B cell (primary cell): ENCODE measurements at regions not wholly inside any gene's neighbourhood (a gene's known extent, or its start where the extent isn't known, plus 50 kb on each side); places are given as distances from the start of the nearest gene placed in this dataset.

Source experiments
- ATAC-seq: fragments of 200-7000 bp; cut with Tn5 transposase; one replicate; pipeline ENCODE4 v1.10.0; 2021; ENCODE audit warnings: low read depth, mild to moderate bottlenecking, moderate number of reproducible peaks, moderate library complexity
- CTCF ChIA-PET: fragments of 350-600 bp; sonication (Branson Sonifier 250); formaldehyde crosslinking; loops from one replicate; lab custom pipeline; 2021; ENCODE audit warnings: antibody characterized with exemption, inconsistent platforms; lab: Charles Lee
- POLR2A ChIA-PET: fragments of 350-600 bp; sonication (Branson Sonifier 250); formaldehyde crosslinking; loops from one replicate; lab custom pipeline; 2021; ENCODE audit warnings: antibody characterized with exemption; lab: Charles Lee
- DNase-seq: peaks from one replicate; pipeline ENCODE4 v3.0.0; 2013
- H2AFZ ChIP-seq: 2 replicates; pipeline ENCODE4 v1.6.1; 2012; ENCODE audit warnings: mild to moderate bottlenecking, low read depth, low read length; ENCODE audit not compliant: insufficient read depth, poor library complexity, severe bottlenecking
- H3K27ac ChIP-seq, 2 donors: 1 replicate in 1 of 2; 2 replicates in 1 of 2; pipeline ENCODE4 v1.5.1; 2012 to 2013; ENCODE audit warnings: low read length in 2 of 2, mild to moderate bottlenecking in 2 of 2, moderate library complexity in 1 of 2
- H3K27me3 ChIP-seq, 4 experiments: fragments of 200-600 bp in 1 of 4; sonication (generic) in 1 of 4; replicated peaks in 1 of 4; 1 replicate in 2 of 4; 2 replicates in 2 of 4; pipeline versions ENCODE4 v1.6.1 to v1.7.0; 2013 to 2016; ENCODE audit warnings: low read length in 3 of 4, mild to moderate bottlenecking in 2 of 4, mixed read lengths in 1 of 4, moderate library complexity in 1 of 4; ENCODE audit not compliant: insufficient read depth in 4 of 4, control insufficient read depth in 3 of 4; ENCODE audit errors: control extremely low read depth in 1 of 4
- H3K36me3 ChIP-seq, 2 experiments: replicated peaks in 1 of 2; 1 replicate in 1 of 2; 2 replicates in 1 of 2; pipeline versions ENCODE4 v1.6.1 to v1.7.1; 2013; ENCODE audit warnings: low read length in 1 of 2; ENCODE audit not compliant: insufficient read depth in 2 of 2, control insufficient read depth in 1 of 2; ENCODE audit errors: control extremely low read depth in 1 of 2, extremely low read depth in 1 of 2
- H3K4me1 ChIP-seq, 2 donors: fragments of 200-600 bp in 1 of 2; sonication (generic) in 1 of 2; 1 replicate in 1 of 2; 2 replicates in 1 of 2; pipeline versions ENCODE4 v1.5.1 to v1.6.1; 2013 to 2017; ENCODE audit warnings: low read length in 2 of 2; ENCODE audit not compliant: control insufficient read depth in 2 of 2, insufficient read depth in 2 of 2
- H3K4me2 ChIP-seq: replicated peaks from 2 replicates; pipeline ENCODE3; 2012; ENCODE audit warnings: mild to moderate bottlenecking, low read depth, low read length; ENCODE audit not compliant: poor library complexity, severe bottlenecking
- H3K4me3 ChIP-seq, 5 experiments: fragments of 200-600 bp in 1 of 5; sonication (generic) in 1 of 5; 1 replicate in 3 of 5; 2 replicates in 2 of 5; pipeline versions ENCODE4 v1.5.1 to v1.7.0; 2011 to 2016; ENCODE audit warnings: low read length in 4 of 5, mild to moderate bottlenecking in 4 of 5, low read depth in 2 of 5, control low read depth in 1 of 5, moderate library complexity in 1 of 5; ENCODE audit not compliant: insufficient read depth in 1 of 5; ENCODE audit errors: control extremely low read depth in 1 of 5, extremely low read depth in 1 of 5
- H3K79me2 ChIP-seq: fragments of 200-600 bp; sonication (generic); one replicate; pipeline ENCODE4 v1.6.0; 2016; ENCODE audit warnings: low read length; ENCODE audit not compliant: control insufficient read depth, insufficient read depth
- H3K9ac ChIP-seq: fragments of 200-600 bp; sonication (generic); 2 replicates; pipeline ENCODE4 v1.6.1; 2017; ENCODE audit warnings: mild to moderate bottlenecking, low read length, moderate library complexity
- H3K9me3 ChIP-seq, 3 donors: one replicate each; pipeline versions ENCODE4 v1.6.1 to v1.7.1; 2013; ENCODE audit warnings: low read length in 2 of 3; ENCODE audit not compliant: control insufficient read depth in 2 of 3, insufficient read depth in 1 of 3; ENCODE audit errors: control extremely low read depth in 1 of 3
- H4K20me1 ChIP-seq: 2 replicates; pipeline ENCODE4 v1.6.0; 2012; ENCODE audit warnings: mild to moderate bottlenecking, low read length; ENCODE audit not compliant: insufficient read depth, control insufficient read depth, poor library complexity, severe bottlenecking
- H3K27ac Mint-ChIP-seq: one replicate; pipeline ENCODE4 v1.8.0; 2021; ENCODE audit warnings: mixed read lengths
- H3K27me3 Mint-ChIP-seq: one replicate; pipeline ENCODE4 v1.8.0; 2021; ENCODE audit warnings: mixed read lengths
- H3K4me1 Mint-ChIP-seq: one replicate; pipeline ENCODE4 v1.8.0; 2021; ENCODE audit warnings: mixed read lengths
- H3K4me3 Mint-ChIP-seq: one replicate; pipeline ENCODE4 v1.8.0; 2021; ENCODE audit warnings: mixed read lengths
- H3K9me3 Mint-ChIP-seq: one replicate; pipeline ENCODE4 v1.8.0; 2022; ENCODE audit warnings: mixed read lengths; ENCODE audit not compliant: insufficient read depth
- EZH2 ChIP-seq: IDR thresholded peaks from 2 replicates; pipeline ENCODE4 v1.6.1; 2012; ENCODE audit warnings: borderline replicate concordance, low read depth, mild to moderate bottlenecking, moderate library complexity, low read length; ENCODE audit not compliant: insufficient read depth, poor library complexity, severe bottlenecking
- WGBS: methylation state at CpG from one replicate; pipeline ENCODE4 v1.1.5; 2013; ENCODE audit warnings: missing lambda C conversion rate; ENCODE audit not compliant: insufficient coverage; 5-methylcytosine and 5-hydroxymethylcytosine counted together
- intact Hi-C: fragments of 100-400 bp; cut with micrococcal nuclease; formaldehyde crosslinking; loops from one replicate; pipeline ENCODE4 v1.10.0; 2022
- TF ChIP-seq, protein P1 (sequence below): fragments of 200-600 bp; IDR thresholded peaks from one replicate; pipeline ENCODE4 v1.8.0; 2022; ENCODE audit warnings: antibody characterized with exemption, mild to moderate bottlenecking

DNA sequence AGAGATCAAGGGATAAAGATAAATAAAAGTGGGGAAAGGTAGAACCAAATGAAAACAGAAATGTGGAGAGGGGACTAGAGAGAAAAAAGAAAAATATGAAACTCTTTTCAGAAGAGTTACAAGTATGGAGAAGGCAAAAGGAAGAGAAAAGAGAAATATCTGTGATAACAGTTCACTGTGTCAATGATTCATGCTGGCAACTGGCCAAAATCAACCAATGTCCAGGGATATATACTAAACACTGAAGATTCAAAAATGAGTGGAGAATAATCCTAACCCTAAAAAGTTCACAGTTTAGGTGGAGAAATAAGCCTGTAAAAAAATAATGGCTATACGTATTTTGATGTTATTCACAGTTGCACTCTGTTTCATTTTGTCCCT, 372.3 kb upstream of the KITLG start:
- H3K9me3 Mint-ChIP-seq = no peaks in the 10 kb centered on the region
- no peaks in the 10 kb centered on the region for H4K20me1 ChIP-seq
- 100% methylated on average over 1 of the region's 1 CpG for WGBS
- H3K27ac Mint-ChIP-seq = no peak overlapping the region
- H3K27ac ChIP-seq = no peak overlapping the region
- CTCF ChIA-PET = interaction anchor here (1.0 kb wide), 1 partner anchor 8 kb away, joined by 3 read pairs; no protein-coding TSS in a partner anchor
- no peaks in the 10 kb centered on the region for H3K36me3 ChIP-seq
- H3K27me3 Mint-ChIP-seq = peaks cover 5% of the 10 kb centered on the region
- H3K9me3 ChIP-seq = no peaks in the 10 kb centered on the region
- no peak for ATAC-seq
- H3K4me3 ChIP-seq = no peak overlapping the region
- H3K4me1 ChIP-seq = no peaks in the 10 kb centered on the region
- H3K4me2 ChIP-seq = no peak overlapping the region
- H3K9ac ChIP-seq = no peak overlapping the region
- no peaks in the 10 kb centered on the region for H3K27me3 ChIP-seq
- no peaks in the 10 kb centered on the region for H3K4me1 Mint-ChIP-seq
- no peak overlapping the region for H3K4me3 Mint-ChIP-seq
- intact Hi-C loops = no loop called here
- POLR2A ChIA-PET = no interaction called here
- H3K79me2 ChIP-seq = no peaks in the 10 kb centered on the region
- no peak for TF ChIP-seq EZH2
- TF ChIP-seq, protein P1, sequence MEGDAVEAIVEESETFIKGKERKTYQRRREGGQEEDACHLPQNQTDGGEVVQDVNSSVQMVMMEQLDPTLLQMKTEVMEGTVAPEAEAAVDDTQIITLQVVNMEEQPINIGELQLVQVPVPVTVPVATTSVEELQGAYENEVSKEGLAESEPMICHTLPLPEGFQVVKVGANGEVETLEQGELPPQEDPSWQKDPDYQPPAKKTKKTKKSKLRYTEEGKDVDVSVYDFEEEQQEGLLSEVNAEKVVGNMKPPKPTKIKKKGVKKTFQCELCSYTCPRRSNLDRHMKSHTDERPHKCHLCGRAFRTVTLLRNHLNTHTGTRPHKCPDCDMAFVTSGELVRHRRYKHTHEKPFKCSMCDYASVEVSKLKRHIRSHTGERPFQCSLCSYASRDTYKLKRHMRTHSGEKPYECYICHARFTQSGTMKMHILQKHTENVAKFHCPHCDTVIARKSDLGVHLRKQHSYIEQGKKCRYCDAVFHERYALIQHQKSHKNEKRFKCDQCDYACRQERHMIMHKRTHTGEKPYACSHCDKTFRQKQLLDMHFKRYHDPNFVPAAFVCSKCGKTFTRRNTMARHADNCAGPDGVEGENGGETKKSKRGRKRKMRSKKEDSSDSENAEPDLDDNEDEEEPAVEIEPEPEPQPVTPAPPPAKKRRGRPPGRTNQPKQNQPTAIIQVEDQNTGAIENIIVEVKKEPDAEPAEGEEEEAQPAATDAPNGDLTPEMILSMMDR = no peak
- H2AFZ ChIP-seq = no peak overlapping the region
- DNase-seq = no peak

DNA sequence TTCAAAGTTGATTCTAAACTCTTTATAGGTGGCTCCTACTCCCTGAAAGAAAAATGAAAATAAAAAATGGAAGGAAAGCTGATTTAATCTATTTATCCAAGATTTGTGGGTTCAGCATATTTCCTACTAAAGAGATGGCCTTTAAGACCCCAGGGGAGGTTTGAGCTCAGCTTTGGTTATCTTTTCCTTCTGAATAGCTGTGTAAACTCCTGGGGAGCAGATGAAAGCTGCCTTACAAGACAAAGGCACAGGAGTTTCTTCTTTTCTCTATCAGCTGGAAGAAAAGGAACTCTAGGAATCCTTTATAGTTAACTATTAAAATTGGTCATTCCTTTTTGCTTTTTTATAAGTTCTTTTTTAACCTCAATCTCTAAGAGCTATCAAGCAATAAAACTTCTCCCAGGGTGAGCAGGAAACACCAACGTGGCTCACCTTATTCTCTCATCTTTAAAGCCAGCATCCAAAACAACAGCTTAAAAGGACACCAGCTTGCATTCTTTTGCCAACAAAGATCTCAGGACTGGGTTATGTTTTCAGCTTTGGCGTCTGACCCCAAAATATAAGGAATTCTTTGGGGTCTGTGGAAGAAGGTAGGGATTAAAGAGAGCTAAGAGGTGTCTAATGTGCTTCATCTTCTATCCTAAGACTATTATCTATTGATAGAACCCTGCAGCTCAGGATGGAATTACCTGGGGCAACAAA, 371.7 kb upstream of the KITLG start:
- Histone ChIP-seq H3K27ac (no peak overlapping the region), H3K9me3 (no peaks in the 10 kb centered on the region), H4K20me1 (no peaks in the 10 kb centered on the region), H3K27me3 (no peaks in the 10 kb centered on the region), H3K4me2 (no peak overlapping the region), H3K79me2 (no peaks in the 10 kb centered on the region), H3K4me1 (no peaks in the 10 kb centered on the region), H3K4me3 (no peak overlapping the region), H3K36me3 (no peaks in the 10 kb centered on the region), H3K9ac (no peak overlapping the region), H2AFZ (no peak overlapping the region)
- intact Hi-C loops = no loop called here
- H3K4me1 Mint-ChIP-seq = no peaks in the 10 kb centered on the region
- ChIA-PET POLR2A (no interaction called here), CTCF (interaction anchor here (1.0 kb wide), 1 partner anchor 9 kb away, joined by 3 read pairs; no protein-coding TSS in a partner anchor)
- no peak overlapping the region for H3K27ac Mint-ChIP-seq
- TF ChIP-seq, protein P1 = no peak
- no peak for TF ChIP-seq EZH2
- no peak overlapping the region for H3K4me3 Mint-ChIP-seq
- ATAC-seq = no peak
- H3K27me3 Mint-ChIP-seq = peaks cover 5% of the 10 kb centered on the region
- no peak for DNase-seq
- 60% methylated on average over 1 of the region's 2 CpGs for WGBS
- no peaks in the 10 kb centered on the region for H3K9me3 Mint-ChIP-seq
